GM19043 (cell line): ENCODE measurements at regions not wholly inside any gene's neighbourhood (a gene's known extent, or its start where the extent isn't known, plus 50 kb on each side); places are given as distances from the start of the nearest gene placed in this dataset.
"Not testable (repeated sequence)": the region's sequence is repeated elsewhere in the genome, so short reads cannot be mapped to it uniquely, and the experiment has no call there.

Experiments
- ATAC-seq: cut with Tn5 transposase; IDR thresholded peaks from one replicate; pipeline ENCODE4 v1.9.1; 2021; ENCODE audit warnings: low read depth; ENCODE audit not compliant: unreplicated experiment

DNA sequence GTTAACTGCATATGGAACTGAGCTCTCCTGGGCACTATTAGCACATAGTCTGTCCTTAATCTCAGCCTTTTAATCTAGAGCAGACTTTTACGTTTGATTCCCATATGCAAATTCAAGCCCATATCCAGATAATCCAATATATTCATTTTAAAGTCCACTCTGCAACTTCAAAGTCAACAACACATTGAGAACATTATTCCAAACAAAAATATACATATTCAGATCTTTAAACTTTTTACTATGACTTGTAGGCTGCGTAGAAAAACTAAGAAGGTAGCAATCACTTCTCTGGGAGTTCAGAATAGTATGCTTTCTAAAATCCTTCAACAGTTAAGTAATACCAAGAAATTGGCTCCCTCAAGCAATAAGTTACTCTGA is 499.4 kb downstream of the SPATA31D1 start:
- no peak for ATAC-seq

DNA sequence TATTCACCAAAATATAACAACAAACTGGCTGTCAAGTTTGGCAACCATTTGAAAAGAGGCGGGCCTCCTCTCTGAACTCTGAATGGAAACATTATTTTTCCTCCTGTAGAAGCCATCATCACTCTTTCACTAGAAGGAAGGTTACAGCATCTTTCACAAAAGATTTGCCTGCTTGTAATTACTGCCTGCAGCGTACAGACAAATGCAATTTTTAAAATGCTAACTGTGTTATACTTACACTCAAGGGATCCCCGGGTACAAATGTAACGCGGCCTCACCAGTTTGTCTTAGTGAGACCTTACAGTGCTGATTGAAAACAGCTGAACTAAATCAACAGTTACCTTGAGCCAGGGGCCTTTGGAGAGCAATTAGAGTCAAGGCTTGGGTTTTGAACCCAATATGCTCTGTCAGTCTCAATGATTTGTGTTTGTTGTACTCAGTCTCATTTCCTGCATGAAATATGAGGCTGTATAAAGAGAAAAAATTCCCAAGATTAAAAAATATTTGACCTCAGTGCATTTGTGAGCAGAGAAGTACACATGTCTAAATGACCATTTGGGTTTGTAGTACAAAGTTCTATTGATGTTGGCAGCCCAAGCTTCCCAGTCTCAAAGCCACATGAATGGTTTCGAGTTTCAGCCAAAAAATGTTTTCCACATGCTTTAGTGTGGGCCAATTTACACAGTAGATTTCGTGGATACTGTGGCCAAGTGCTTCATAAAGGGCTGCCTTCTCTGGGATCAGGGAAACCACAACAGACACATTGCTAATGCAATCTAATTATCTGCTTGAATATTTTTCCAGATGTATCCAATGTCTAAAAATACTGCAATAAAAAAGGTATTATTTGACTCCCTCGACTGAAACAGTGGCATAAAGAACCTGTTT is 500.0 kb downstream of the SPATA31D1 start:
- ATAC-seq, result no peak

DNA sequence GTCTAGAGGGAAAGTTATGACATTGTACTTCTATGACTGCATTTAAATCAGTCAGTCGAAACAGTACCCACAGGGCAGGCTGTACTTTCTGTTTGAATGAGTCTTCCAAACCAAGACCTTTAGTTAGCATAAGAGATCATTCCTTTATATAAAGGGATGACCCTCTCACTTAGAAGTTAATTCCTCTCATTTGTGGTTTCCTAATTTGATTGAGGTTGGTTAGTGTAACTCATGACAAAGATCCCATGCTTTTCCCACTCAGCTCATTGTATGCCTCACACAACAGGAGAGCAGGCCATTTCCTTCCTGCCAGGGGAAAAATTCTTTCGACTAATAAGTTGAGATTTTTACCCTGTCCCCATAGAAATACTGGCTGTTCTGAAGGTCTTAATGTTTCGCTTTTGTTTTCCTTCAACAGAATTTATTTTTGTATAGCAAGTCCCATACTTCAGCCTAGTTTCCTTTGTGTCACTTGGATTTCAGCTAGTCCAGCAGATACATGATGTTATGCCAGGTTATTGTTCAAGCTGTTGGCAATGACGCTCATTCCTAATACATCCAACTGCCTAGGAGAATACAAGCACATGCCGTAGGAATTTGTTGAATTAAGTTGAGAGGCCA is 500.7 kb downstream of the SPATA31D1 start:
- ATAC-seq, result no peak

DNA sequence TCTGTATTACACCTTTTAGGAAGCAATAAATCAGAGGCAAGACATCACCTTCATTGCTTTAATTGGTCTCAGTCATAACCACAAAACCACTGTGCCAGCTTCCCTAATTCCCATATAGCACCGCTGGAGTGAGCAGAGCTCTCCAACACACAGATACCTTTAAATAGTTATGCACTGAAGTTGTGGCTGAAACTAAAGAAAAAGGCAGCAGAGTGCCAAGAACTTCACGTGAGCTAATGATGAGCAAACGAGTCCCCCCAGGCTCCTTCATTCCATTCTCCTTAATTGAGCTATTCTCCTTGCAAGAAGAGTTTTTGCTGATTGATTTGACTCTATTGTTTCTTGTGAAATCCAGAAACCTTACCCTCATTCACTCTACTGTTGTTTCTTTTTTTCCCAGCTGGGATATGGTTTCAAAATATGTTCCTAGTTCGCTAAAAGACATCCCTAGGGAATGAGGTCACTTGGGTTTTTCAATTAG is 501.5 kb downstream of the SPATA31D1 start:
- ATAC-seq, result no peak

DNA sequence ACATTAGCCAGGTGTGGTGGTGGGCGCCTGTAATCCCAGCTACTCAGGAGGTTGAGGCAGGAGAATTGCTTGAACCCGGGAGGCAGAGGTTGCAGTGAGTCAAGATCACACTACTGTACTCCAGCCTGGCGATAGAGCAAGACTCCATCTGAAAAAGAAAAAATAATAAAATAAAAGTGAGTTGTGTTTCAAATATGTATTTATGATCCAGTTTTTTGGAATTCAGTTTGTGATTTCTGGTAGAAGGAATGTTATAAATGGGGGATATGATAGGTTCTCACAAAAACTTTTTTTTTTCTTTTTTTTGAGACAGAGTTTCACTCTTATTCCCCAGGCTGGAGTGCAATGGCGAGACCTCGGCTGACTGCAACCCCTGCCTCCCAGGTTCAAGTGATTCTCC is 502.2 kb downstream of the SPATA31D1 start:
- not testable (repeated sequence) for ATAC-seq

DNA sequence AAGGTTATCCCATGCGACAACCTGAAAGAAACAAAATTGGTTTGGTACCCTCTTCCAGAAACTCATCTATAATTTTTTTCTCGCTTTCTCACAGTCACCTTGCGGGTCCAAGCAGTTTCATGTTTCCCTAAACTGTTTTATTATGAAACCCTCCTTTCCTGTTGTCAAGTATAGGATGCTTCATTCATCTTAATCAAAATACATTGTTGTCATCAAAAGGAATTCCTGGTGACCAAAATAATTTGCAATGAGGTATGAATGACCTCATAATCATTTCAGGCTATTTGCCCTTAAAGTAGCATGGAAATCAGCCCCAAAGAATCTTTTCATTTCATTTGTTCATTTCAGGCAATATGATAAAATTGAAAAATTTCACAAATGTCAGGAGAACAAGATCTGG is 503.0 kb downstream of the SPATA31D1 start:
- ATAC-seq, result no peak

DNA sequence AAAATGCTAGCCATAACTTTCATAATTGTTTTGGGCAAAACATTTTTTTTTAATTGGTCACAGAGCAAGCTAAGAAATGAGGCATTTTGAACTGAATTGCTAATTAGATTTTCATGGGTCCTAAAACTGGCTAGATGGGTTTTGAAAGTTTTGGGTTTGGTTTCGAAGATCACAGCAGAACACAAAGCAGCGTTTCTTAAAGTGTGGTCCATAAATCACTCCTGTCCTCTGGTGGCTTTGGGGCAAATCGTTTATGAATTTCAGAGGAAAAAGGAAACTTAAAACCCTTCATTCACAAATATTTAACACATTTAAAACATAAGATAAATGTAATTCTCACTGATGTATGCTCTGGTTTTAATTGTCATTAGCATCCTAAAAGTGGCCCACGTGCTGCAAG is 503.7 kb downstream of the SPATA31D1 start:
- ATAC-seq, result no peak

DNA sequence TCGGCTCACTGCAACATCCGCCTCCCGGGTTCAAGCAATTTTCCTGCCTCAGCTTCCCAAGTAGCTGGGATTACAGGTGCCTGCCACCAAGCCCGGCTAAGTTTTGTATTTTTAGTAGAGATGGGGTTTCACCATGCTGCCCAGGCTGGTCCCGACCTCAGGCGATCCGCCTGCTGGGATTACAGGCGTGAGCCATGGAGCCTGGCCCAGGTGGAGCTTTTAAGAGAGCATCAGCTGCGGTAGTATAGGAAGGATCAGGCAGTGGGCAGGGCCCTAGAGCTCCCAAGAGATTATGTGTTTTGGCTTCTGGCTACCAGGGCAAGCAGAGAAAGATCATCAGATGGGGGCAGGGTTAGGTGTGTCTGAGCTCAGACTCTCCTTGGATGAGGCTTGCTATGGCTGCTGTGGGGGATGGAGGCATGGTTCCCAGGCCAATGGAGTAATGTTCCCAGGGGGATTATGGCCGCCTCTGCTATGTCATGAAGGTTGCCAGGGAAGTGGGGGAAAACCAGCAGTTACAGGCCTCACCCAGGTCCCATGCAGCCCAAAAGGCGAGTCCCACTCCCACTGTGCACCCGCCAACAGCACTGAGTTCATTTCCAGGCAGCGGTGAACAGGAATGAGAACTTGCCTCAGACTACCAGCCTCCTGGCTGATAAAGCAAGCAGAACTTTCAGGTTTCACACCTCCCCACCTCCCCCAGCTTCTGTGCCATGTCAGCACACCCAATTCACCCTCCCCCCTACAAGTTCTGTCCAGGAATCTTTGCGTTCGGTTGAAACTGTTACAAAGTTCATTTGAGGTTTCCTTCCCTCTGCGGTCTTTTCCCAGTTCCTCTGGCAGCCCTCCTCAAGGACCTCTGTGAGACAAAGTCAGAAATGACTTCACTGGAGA is 507.6 kb downstream of the SPATA31D1 start:
- ATAC-seq, result no peak

DNA sequence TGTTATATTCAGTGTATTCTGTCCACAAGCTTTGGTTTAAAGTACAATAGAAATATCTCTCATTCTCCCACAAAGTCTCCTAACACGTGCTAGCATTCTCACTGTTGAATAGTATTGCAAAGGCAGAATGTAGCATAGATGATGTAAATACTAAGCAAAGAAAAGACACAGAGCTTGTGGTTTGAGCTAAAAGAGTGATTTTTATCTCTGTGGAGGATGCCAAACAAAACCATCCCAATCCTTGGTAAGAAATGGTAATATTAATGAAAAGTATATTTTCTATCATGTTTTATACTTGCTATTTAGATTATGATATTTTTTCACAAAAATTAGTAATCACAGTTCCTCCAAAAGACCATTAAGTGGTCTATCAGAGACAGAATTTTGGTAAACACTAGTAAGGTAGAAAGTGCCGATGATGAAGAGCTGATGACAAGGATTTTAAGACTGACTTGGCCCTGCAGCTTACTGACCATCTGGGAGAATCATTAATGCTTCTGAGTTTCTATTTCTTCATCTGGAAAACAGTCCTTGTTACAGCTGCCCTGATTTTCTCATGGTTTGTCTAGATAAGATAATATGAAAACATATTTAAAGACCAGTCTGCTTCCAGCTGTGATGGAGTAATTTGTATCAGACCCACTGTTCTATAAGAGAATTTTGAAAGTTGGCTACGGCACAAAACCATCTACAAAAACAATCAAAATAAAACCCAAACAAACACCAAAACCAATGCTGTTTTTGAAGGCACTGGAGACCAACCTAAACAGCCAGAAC is 510.2 kb downstream of the SPATA31D1 start:
- no peak for ATAC-seq

DNA sequence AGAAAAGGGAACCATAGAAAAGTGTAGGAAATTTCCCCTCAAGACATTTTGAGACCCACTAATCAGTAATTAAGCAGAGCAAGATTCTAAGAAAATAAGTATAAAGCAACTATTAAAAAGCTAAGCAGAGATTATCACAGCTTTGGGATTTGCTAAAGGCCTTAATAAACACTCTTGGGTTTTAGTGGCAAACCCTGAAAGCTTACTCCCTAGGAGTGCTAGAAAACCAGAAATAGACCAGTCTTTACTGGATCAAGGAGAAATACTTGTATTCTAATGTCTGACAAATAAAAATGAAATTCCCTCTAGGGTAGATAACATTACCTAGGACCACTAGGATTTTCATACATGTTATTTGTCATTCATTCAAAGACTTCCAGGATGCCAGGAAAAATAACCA is 510.8 kb downstream of the SPATA31D1 start:
- ATAC-seq, result no peak

DNA sequence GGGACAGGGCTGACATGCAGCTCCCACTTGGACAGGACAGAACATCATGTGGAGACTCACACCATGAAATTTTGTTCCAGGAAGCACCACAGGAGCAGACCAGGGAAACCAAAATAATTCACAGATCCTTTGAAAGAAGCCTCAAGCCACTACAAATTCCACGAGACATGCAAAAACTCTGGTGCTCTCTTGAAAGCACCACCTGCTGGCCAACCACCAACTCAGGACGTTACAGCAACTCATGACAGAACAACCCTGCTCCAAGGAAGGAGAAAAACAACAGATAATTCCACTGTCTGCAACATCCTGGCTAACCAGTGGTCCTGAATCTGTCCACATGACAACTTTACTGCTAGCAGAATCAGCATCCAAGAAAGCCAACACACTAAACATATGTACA is 516.0 kb downstream of the SPATA31D1 start:
- no peak for ATAC-seq

DNA sequence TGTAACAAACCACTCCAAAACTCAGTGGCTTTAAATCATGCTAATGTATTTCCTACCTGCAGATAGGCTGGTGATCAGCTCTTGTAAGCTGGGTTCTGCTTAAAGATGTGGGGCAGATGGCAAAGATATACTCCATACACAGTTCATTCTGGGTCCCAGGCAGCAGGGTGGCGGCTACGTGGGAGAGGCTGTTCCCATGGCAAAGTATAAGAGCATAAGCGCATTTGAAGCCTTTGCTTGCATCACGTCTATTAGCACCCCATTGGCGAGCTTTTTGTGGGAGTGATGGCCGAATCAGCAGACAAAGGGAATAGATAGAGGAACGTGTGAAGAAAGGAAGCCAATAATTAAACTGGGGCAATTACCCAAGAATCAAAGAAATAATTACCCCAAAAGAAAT is 523.1 kb downstream of the SPATA31D1 start:
- no peak for ATAC-seq

DNA sequence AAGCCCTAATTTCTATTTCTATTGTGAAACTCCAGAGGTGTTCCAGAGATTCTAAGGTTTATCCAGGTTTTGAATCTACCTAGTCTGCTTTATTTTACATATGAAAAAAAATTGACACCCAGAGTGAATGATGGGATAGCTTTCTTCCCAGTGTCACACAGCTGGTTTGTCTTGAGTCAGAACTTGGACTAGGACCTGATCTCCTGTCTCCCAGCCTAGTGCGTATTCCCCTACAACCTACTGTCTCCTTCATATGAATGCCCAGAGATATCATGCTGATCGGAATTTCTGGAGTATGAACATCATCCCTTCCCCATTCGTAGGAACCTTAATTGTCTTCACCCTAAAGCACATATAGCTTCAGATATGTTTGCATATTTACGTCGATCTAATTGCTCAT is 524.2 kb downstream of the SPATA31D1 start:
- no peak for ATAC-seq

DNA sequence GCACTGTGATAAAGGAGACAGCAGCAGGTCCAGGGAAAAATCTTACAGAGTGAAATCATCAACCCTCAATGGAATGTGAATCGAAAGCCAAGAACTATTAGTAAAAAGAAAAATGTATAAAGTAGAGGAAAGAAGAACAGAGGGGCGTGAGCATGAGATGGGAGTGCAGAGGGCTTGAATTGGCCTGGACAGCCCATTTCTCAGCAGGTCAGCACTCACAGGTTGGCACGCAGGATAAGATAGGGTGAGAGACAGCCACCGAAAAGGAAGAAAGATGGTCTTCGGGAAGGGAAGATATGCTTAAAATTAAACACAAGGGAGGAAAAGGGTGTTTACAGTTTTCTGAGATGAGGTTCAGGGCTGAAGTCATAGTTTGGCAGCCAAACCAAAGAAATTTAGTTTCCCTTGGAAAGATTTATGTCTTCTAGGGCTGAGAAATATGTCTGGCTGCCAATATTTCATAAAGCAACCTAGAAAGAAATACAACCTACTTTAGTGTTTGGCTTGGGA is 524.7 kb downstream of the SPATA31D1 start:
- ATAC-seq, result no peak

DNA sequence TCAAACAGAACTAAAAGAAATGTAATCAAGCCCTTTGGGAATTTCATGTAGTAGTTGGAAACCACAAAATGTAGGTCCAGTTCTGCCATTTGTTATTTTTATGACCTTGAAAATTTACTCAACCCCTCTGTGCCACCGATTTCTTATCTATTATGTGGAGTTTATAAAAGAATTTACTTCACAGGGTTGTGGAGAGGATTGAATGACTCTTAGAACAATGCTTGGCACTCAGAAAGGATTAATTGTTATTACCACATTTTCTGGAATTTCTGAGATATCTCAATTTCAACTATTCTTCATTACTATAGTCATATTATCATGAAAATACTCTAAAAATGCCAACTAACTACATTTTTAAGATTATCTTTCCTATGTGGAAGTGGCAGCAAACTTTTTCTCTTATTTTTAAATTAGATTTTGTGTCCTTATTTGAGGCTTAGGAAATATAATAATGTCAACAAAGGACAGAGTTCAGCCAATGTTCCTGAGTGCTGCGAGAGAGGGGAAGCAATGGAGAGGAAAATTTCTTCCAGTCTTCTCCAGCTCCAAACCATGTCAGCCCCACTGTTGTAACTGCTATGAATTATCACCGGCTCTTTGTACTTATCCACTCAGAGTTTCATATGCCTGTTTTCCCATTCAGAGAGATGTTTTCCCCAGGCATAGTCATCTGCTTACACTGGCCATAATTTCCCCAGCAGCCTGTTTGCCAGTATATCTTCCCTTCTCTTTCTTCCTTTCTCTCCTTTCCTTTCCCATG is 525.6 kb downstream of the SPATA31D1 start:
- no peak for ATAC-seq

DNA sequence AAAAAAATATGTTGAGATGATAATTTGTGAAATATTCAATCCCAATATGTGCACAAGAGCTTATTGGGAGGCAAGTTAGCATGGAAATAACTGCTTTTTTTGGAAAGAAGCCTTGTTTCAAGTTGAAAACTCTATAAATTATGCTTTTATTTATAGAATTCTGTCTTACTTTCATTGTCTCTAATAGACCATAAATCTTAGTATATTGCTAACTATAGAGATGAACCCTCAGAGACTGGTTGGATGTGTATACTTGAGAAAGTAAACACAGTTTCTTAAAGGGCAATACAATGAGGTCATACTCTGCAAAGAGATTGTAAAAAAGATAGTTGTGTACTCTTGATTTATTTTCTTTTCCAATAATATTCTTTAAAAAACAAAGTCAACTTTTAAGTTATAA is 530.3 kb downstream of the SPATA31D1 start:
- ATAC-seq, result no peak

DNA sequence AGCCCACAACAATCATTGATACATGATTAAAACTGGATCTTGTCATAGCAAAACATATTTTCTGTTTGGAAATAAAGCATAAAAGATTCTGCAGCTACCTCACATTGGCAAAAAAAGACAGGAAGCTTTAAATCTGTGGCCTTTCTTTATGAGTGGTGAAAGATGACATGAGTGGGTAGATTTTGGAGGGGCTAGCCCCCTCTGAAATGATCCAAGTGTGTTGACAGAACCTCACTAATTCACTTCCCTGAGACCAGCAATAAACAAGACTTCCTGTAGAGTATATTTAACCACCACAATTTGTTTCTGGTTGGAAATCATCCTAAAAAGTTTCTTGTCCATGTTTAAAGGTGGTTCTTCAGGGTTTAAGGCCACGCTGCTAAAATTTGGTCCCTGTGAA is 530.8 kb downstream of the SPATA31D1 start:
- no peak for ATAC-seq

DNA sequence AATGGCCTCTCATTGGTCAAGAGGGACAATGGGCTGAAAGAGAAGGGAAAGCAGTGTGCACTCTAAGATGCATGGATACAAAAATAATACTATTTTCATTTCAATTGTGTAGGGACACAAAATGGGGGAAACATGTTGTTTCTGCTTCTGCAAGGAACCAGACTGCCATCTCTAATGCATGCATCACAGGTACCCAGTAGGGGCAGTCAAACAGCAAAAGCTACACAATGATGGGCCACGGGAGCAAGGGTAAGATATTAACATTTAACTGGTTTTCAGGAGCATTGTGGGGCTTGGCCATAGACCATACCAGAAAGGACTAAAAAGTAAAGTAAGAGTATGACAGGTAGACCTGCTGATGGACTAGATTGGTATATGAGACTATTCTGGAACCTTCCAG is 535.8 kb downstream of the SPATA31D1 start:
- no peak for ATAC-seq

DNA sequence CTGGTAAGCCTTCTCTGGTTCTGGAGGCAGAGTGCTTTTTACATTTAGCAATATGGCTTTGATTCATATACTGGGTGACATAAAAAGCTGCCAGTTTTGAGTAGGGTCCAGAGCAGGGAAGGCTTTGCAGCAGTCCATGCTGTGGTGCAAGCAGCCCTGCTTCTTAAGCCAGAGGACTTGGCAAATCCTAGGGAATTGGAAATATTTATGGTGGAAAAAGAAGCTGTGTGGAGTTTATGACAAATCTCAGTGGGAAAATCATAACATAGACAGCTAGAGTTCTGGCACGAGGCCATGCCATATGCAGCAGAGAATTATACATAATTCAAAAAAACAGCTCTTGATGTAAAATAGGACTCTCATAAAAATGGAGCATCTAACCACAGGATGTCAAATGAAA is 536.4 kb downstream of the RASEF start:
- ATAC-seq, result no peak
